GM18511 (cell line): ENCODE measurements at regions not wholly inside any gene's neighbourhood (a gene's known extent, or its start where the extent isn't known, plus 50 kb on each side); places are given as distances from the start of the nearest gene placed in this dataset.
"Not testable (repeated sequence)": the region's sequence is repeated elsewhere in the genome, so short reads cannot be mapped to it uniquely, and the experiment has no call there.

Experiments used
- ATAC-seq: cut with Tn5 transposase; IDR thresholded peaks from one replicate; pipeline ENCODE4 v1.9.1; 2021; ENCODE audit warnings: mild to moderate bottlenecking, moderate library complexity; ENCODE audit not compliant: unreplicated experiment

DNA sequence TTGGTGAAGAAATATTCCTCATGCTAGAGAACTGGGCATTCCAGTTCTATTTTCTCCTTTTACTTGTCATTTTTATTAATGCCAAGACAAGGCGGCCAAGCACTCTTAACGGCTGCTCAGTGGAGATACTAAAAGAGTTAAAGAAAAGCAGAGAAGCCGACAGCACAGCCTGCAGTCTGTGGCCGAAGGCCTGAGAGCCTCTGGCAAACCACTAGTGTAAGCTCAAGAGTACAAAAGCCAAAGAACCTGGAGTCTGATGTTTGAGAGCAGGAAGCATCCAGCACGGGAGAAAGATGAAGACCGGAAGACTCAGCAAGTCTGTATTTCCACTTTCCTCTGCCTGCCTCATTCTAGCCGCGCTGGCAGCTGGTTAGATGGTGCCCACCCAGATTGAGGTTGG lies 167.1 kb upstream of the FUT9 start:
- no peak for ATAC-seq

DNA sequence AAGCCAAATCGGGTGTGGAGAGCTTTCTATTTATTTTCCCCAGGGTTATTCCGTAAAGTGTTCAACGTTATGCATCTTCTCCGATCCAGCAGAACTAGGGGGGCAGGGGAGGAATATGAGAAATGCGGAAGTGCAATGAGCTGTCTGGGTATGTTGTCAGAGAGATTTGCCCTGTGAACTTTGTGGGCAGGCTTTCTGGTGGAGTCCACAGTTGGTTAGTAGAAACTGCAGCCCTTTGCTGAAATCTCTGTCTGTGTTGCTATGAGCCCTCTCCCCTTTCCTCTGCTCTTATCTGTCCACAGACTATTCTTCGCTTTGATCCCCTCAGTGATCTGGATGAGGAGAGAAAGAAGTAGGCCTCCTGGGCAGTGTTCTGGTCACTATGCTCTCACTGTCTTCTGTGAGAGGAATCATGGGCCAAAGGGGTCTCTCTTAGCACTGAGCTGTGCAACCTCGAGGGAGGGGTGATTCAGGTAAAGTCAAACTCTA lies 158.9 kb upstream of the FUT9 start:
- no peak for ATAC-seq

GRCh38 chr6:95865857-95866256 lies 149.9 kb upstream of the FUT9 start:
- ATAC-seq = no peak

DNA sequence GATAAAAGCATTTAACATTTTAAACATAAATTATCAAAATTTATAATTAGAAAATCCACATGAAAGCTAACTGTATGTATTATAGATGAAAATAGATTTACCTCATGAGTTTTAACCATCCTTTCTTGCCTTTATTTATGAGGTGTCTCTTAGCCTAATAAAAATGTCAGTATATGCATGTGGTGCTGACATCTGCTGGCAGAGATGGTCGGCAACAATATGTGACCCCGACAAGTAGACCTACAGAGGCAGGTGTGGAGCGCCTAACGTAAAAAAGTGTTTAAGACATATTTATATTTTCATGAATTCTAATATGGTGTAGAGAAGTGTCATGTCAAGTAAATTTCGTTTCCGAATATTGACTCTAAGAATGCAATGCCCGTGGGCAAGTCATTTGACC lies 149.0 kb upstream of the FUT9 start:
- no peak for ATAC-seq

DNA sequence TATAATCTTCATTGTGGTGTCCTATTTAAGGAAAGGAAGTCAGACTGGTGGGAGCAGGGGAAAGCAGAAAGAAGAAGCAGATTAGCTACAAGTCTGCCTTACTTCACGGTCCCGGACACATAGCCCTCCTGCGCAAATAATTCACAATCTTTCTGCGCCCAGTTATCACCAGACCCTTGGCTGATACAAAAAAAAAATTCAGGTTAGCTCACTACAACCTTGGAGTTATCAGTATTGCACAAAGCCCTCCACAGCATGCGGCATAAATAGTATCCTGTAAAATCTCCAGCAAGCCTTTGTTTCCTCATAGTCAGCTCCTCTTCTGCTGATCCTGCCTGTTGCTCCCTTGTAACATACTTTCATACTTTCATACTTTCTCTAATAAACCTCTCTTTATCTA lies 148.6 kb upstream of the FUT9 start:
- ATAC-seq = no peak

DNA sequence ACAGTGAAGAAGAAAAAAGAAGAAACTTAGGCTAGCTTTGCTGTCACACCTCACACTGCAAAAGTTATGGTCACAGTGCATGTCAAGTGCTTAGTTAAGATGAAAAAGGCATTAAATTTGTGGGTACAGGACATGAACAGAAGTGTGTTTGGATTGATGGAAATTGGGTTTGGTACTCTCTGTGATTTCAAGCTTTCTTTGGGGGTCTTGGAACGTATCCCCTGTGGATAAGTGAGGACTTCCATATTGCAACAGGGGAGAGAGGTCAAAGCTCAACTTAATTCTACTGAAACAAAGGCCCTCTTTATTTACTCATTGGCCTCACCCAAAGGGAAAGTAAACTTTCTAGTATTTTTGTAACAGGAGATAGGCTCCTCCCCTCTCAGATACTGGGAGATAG lies 138.3 kb upstream of the FUT9 start:
- ATAC-seq = no peak

- ATAC-seq = no peak
Observed at GRCh38 chr6:95879856-95880255, 135.9 kb upstream of the FUT9 start.

- ATAC-seq = no peak
Observed at GRCh38 chr6:95882371-95882770, 133.4 kb upstream of the FUT9 start.

DNA sequence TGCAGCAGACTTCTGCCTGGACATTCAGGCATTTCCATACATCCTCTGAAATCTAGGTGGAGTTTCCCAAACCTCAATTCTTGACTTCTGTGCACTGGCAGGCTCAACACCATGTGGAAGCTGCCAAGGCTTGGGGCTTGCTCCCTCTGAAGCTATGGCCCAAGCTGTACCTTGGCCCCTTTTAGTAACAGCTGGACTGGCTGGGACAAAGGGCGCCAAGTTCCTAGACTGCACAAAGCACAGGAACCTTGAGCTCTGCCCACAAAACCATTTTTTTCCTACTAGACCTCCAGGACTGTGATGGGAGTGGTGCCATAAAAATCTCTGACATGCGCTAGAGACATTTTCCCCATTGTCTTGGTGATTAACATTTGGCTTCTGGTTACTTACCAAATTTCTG lies 127.1 kb upstream of the FUT9 start:
- ATAC-seq = not testable (repeated sequence)

DNA sequence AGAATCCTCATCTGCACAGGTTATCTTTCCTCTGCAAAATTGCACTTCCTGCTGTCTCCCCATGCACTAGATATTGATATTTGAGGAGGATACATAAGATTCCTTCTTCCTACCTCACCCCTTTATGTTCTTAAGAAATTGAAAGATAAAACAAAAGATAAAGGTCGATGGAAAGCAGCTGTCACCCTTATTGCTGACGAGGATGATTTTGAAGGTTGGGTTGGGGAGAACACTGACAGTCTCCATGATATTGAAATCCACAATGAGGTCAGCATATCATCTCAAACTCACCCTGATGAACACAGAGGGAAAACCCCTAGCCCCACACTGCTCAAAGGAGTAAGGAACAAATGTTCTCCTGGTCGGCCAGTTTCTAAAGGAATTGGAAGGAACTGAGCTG lies 110.6 kb upstream of the FUT9 start:
- ATAC-seq = no peak

- no peak for ATAC-seq
Observed at GRCh38 chr6:95917034-95917433, 98.7 kb upstream of the FUT9 start.

- peak; percentile 68 for ATAC-seq
Observed at GRCh38 chr6:95923518-95923917, 92.3 kb upstream of the FUT9 start.

DNA sequence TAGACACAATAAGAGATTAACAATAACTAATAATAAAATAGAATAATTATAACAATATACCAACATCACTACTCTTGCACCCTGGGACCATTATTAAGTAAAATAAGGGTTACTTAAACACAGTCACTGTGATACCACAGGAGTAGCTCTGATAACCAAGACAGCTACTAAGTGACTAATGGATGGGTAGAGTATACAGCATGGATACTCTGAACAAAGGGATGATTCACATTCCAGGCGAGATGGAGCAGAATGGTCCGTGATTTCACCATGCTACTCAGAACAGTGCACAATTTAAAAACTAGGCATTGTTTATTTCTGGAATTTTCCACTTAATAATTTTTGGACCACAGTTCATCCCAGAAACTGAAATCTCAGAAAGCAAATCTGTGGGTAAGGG lies 80.0 kb upstream of the FUT9 start:
- no peak for ATAC-seq

DNA sequence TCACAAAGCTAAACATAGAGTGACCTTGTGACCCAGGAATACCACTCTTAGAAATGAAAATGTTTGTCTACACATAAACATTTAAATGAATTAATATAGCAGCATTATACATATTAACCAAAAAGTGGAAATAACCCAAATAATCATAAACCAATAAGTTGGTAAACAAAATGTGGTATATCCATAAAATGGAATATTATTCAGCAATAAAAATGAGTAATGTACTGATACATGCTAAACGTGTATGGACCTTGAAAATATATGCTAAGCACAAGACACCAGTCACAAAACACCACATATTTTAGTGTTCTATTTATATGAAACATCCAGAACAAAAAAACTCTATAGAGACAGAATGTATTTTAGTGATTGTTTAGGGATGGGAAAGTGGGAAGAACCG lies 68.9 kb upstream of the FUT9 start:
- no peak for ATAC-seq

GRCh38 chr6:95948324-95948723 lies 67.5 kb upstream of the FUT9 start:
- no peak for ATAC-seq

DNA sequence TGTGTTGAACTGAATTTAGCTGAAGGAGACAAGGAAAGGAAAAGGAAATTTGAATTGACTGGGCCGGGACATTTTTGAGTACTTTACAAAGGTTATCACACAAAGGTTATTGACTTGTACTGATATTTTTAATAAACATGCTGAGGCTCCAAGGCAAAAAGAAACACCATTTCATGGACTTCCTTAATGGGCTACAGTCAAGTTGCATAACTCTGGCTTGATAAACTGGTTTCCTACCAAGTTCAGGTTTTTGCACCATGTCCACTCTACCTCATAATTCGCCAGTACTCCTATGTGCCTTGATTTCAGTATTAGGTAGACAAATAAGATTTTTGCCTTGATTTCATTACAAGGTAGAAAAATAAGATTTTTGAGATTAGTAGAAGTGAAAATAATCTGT lies 65.8 kb upstream of the FUT9 start:
- ATAC-seq = no peak

GRCh38 chr6:95958686-95959085 lies 57.1 kb upstream of the FUT9 start:
- no peak for ATAC-seq

DNA sequence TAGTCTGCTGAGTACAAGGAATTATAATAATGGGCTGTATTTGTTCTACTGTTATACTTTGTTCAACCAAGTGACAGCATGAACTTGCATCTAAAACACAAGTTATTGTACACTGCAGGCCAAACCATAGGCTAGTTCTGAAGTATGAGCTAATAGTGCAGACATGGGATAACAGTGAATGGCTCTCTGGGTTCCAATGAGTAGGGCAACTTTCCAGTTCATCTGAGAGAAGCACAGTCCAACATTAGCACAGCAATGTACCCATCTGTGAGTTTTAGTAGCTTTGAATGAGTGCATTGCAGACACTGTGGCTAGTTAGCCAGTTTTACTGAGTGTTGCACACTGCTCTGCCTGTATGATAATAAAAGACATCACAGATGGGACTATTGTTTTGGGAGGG lies 56.5 kb upstream of the FUT9 start:
- no peak for ATAC-seq
